GM18511 (cell line): ENCODE measurements at regions not wholly inside any gene's neighbourhood (a gene's known extent, or its start where the extent isn't known, plus 50 kb on each side); places are given as distances from the start of the nearest gene placed in this dataset.
"Not testable (repeated sequence)": the region's sequence is repeated elsewhere in the genome, so short reads cannot be mapped to it uniquely, and the experiment has no call there.

ENCODE experiments used
- ATAC-seq: cut with Tn5 transposase; IDR thresholded peaks from one replicate; pipeline ENCODE4 v1.9.1; 2021; ENCODE audit warnings: mild to moderate bottlenecking, moderate library complexity; ENCODE audit not compliant: unreplicated experiment

GRCh38 chr1:166384948-166385347 is 218.1 kb upstream of the FAM78B start:
- no peak for ATAC-seq

- no peak for ATAC-seq
Measured at GRCh38 chr1:166390366-166391033, 223.7 kb upstream of the FAM78B start.

- no peak for ATAC-seq
Measured at GRCh38 chr1:166391279-166392066, 224.7 kb upstream of the FAM78B start.

DNA sequence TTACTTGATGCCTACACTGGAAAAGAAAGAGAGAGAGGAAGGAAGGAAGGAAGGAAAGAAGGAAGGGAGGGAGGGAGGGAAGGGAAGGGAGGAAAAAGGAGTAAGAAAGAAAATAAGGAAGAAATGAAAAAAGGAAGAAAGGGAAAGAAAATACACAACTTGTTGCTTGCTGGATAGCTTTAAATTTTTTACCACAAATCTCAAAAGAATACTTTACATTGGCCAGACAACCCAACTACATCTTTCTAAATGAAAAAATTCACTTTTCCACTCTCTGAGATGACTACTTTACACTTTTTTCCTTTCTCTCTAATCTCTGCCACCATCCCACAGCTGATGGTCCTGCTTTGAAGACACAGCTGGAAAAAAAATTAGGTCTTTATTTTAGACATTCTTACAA is 228.9 kb upstream of the FAM78B start:
- no peak for ATAC-seq

- not testable (repeated sequence) for ATAC-seq
Measured at GRCh38 chr1:166409253-166410082, 242.7 kb upstream of the FAM78B start.

- no peak for ATAC-seq
Measured at GRCh38 chr1:166410083-166410385, 243.2 kb upstream of the FAM78B start.

DNA sequence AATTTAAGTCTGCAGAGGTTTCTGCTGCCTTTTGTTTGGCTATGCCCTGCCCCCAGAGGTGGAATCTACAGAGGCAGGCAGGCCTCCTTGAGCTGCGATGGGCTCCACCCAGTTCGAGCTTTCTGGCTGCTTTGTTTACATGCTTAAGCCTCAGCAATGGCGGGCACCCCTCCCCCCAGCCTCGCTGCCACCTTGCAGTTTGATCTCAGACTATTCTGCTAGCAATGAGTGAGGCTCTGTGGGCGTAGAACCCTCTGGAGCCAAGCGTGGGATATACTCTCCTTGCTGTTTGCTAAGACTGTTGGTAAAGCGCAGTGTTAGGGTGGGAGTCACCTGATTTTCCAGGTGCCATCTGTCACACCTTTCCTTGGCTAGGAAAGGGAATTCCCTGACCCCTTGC is 250.0 kb upstream of the FAM78B start:
- not testable (repeated sequence) for ATAC-seq

GRCh38 chr1:166418344-166418933 is 251.6 kb upstream of the FAM78B start:
- ATAC-seq: no peak

- ATAC-seq: not testable (repeated sequence)
Measured at GRCh38 chr1:166422586-166422985, 255.8 kb upstream of the FAM78B start.

DNA sequence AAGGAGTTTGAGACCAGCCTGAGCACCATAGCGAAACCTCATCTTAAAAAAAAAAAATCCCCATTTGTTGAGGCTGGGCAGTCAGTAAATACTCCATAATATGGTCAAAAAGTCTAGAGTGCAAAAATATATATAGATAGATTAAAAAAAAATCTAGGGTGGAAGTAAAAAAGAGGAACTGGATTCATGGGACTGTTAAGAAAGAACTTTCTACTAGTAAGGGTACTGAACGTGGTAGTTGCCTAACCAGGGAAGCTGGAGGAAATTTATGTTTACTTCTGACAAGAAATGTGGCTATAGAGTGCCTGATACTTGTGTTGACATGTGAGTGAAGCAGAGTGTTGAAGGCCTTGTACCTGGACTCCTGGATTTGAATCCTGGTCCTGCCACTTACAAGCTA is 265.9 kb upstream of the FAM78B start:
- no peak for ATAC-seq

- ATAC-seq: not testable (repeated sequence)
Measured at GRCh38 chr1:166433404-166434304, 266.9 kb upstream of the FAM78B start.

GRCh38 chr1:166457700-166458099 is 290.9 kb upstream of the FAM78B start:
- ATAC-seq: no peak

DNA sequence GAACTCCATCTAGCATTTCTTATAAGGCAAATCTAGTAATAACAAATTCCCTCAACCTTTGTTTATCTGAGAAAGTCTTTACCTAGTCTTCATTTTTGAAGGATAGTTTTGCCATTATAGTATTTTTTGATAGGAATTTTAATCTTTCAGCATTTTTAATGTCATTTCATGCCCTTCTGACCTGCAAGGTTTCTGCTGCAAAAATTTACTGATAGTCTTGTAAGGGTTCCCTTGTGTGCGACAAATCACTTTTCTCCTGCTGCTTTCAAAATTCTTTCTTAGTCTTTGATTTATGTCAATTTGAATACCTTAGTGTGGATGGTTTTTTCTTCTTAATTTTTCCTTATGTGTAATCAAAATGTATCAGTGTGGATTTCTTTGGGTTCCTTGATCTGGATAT is 297.5 kb upstream of the FAM78B start:
- no peak for ATAC-seq

DNA sequence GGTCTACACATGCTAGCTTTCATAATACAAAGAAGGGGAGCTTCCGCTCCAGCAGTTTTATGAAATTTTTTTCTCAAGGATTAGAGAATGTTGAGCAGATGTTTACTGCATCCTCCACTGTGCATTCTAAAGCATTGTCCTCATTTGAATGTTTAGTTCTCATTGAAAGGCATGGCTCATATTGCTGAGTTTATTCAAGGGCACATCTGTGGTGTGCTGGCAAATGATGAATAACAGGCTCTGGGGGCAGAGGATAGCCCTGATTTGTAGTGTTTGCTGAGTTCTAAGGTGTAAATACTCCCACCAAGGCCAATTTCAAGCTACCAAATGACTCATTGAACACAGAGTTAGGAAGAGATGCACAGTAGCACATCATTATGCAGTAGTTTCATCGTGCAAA is 303.2 kb upstream of the FAM78B start:
- no peak for ATAC-seq

GRCh38 chr1:166470441-166470840 is 303.6 kb upstream of the FAM78B start:
- no peak for ATAC-seq

- ATAC-seq: no peak
Measured at GRCh38 chr1:166471359-166471758, 304.6 kb upstream of the FAM78B start.

GRCh38 chr1:166479052-166479631 is 312.3 kb upstream of the FAM78B start:
- peak; percentile 71 for ATAC-seq

DNA sequence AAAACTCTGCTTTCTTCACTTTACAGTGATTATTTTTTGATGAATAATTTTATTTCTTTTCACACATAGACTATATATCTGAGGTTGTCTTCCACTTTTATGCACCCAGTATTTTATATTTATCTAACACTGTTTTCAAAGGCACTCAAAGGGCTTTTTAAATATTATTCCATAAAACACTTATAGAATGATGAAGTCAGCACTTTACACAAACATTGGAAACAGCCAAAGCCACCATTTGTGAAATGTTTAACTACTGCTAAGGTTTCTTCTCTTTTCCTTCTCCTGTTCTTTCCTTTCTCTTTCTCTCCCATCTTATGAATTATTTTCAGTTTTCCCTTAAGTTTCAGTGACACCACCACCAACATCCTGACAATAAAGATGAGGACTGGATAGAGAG is 317.7 kb upstream of the FAM78B start:
- ATAC-seq: no peak

DNA sequence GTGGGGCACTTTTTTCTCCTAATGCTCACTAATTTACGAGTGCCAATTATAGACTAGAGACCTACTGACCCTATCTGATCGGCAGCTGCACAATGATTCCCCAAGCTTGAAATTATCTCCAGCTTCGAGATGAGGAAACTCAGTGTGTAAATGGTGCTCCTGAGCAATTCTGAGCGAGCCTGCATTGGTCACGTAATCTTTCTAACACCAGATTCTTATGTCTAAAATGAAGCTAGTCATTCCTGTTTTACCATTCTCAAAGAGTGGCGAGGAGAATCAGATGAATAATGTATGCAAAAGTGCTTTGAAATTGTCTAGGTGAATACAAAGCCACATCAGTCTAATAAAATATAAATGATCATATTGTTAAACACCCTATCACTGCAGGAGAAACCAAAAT is 318.1 kb upstream of the FAM78B start:
- ATAC-seq: no peak

- no peak for ATAC-seq
Measured at GRCh38 chr1:166485620-166486019, 318.8 kb upstream of the FAM78B start.
